ENCODE measurements at regions not wholly inside any gene's neighbourhood (a gene's known extent, or its start where the extent isn't known, plus 50 kb on each side); places are given as distances from the start of the nearest gene placed in this dataset.

DNA sequence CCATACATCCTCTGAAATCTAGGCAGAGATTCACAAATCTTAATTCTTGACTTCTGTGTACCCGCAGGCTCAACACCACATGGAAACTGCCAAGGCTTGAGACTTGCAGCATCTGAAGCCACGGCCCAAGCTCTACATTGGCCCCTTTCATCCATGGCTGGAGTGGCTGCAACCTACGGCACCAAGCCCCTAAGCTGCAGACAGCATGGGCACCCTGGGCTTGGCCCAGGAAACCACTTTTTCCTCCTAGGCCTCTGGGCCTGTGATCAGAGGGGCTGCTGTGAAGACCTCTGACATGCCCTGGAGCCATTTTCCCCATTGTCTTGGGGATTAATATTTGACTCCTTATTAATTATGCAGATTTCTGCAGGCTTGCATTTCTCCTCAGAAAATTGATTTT is 457.9 kb downstream of the GRIA2 start:
- DNase-seq (ENCODE audit: low read depth, low spot score) = no peak

DNA sequence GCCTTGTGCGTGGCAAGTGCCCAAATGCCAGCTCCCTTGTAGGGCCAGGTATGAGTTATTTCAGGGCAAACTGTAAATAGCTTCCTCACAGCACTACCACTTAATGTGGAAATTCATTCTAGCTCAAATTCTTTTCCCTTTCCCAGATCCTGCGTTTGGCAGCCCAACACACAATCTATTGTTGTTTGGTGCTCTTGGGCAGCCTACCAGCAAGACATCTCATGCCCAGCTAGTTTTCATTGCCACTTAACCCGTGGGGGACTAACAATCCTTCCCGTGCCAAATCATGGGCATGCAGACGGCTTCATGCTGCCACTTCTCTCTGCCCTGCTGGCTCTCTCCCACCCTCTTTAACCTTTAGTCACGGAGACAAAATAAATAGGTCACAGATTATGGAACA is 454.2 kb downstream of the GRIA2 start:
- DNase-seq (ENCODE audit: low read depth, low spot score) = no peak

DNA sequence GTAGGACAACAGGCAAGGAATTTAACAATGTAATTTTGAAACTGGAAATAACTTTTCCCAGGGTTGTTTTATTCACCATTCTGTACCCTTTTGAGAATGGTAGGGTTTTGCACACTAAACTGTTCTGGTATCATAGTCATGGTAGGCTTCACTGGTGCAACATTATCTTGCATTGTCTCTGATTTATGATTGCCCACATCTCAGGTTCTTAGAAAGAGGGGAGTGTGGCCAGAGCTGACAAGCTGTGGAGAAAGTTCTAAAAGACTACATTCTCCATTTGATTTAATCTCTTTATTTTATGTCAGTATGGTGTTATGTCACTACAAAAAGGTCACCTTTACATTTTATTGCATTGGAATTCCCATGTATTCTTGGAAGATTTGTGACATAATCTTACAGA is 447.3 kb downstream of the GRIA2 start:
- no peak for DNase-seq (ENCODE audit: low read depth, low spot score)

DNA sequence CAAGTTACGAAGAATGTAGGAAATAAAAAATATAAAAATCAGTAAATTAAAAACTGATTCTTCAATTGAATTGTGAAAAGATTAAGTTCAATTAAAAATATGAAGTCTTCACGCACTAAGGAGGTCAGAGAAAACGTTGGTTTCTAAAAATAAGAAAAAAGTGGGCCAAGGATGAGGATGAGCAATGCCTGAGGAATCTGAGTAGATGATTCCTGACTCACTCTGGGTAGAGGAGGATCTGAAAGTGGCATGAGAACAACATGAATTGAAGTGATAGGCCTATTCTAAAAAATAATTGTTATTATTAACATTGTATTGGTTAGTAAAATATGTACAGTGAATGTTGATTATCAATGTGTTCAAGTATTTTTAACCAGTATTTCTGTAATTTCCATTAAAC is 444.2 kb downstream of the GRIA2 start:
- no peak for DNase-seq (ENCODE audit: low read depth, low spot score)

DNA sequence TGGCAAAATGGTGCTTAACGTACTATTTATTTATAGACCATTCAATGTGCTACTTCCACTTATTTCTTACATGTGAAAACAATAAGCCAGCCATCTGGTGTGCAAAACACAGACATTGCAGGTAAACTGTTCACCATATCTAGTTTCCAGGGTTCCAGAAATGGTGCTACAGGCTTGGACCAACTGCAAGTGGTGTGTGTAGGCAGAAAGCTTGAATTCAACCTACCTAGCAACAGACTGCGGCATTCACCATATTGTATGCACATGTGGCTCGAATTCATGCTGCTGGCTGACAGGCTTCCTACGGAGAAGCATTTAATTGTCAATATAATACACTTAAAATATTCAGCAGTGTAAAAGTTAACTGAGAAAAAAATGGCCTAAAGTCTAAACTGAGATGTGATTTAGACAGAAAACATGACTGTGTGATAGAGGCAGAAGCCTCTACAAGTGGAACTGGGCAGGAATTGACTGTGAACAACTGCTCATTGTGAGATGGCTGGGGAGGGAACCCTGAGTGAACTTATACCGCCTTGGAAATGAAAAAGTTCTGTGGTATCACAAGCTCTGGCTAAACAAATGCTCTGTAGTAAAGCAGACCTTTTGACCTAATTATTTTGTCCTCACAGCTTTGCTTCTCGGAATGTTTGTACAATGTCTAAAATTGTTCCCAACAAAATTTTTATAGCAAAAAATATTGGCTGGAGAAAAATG is 434.7 kb downstream of the GRIA2 start:
- no peak for DNase-seq (ENCODE audit: low read depth, low spot score)

DNA sequence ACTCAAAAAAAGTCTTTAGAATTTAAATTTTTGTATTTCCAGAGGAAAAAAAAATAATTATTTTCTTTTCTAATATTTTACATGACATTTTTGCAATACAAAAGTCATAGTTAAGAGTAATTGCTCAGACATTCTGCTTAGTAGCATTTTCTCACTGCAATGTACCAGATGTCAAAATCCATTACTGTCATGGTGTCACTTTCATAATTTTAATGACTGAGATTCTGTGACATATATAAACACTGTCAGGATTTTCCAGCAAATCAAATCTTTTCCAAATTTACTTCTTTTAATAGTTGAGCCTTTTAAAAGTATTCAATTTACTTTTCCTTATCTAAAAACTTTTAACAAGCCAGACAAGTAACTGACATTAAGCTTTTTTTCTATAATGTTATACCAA is 422.7 kb downstream of the GRIA2 start:
- DNase-seq (ENCODE audit: low read depth, low spot score) = no peak

DNA sequence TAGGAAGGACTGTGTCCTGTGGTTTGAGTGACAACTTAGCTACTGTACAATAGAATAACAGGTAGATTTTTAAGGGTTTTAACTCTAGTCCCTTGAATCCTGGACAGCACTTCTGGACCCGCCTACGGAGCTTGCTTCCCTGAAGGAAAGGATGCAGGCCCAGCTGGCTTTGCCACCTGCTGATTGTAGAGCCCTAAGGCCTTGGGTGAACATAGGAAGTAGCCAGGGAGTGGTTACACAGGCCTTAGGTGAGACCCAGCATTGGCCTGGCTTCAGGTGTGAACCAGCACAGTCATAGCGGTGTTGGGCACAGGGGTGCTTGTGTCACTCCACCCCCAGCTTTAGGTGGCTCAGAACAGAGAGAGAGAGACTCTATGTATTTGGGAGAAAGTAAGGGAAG is 413.5 kb downstream of the GRIA2 start:
- no peak for DNase-seq (ENCODE audit: low read depth, low spot score)

DNA sequence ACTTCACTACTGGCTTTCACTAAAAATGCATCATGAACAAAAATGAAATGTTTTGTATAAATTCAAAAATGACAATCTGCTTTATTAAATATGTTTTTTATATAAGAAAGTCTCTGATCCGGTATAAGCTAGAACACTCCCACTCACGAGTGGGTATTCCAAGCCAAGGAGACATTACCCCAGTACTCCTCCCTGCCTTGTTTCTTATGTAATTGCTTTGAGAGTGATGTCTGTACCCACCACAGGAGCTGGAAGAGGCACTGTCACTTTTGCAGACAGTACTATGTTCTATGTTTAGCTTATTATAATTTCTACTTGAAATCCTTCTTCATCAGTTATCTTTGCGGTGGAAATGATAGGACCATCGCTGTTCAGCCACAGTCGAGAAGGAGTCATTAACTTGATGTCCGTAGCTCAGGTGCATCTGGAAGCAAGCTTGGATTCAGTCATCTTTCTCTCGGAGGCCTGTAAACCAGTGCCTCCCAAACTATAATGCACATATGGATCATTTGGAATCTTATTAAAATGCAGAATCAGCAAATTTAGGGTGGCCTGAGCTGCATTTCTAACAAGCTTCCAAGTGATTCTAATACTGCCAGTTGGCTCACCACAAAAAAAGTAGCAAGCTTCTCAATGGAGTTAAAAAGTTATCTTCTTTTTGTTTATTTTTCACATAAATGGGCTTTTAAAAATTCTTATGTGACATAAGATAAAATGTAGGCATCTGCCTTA is 396.4 kb downstream of the GRIA2 start:
- DNase-seq (ENCODE audit: low read depth, low spot score) = no peak

DNA sequence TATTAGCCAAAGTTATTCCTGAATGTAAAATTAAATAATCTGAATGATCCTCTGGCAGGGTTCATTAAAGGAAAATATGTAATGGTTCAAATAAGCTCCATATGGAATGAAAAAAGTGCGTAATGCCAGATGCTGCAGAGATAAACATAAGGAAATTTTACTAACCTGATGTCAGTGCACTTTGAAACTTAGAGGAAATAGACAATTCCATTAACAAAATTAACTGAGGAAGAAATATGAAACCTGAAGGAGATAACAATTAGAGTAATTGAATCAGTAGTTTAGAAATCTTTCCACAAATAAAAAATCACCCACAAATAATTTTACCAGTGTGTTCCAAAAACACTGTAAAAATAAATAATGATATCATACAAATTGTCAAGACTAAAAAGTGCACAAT is 387.5 kb downstream of the GRIA2 start:
- DNase-seq (ENCODE audit: low read depth, low spot score) = no peak

DNA sequence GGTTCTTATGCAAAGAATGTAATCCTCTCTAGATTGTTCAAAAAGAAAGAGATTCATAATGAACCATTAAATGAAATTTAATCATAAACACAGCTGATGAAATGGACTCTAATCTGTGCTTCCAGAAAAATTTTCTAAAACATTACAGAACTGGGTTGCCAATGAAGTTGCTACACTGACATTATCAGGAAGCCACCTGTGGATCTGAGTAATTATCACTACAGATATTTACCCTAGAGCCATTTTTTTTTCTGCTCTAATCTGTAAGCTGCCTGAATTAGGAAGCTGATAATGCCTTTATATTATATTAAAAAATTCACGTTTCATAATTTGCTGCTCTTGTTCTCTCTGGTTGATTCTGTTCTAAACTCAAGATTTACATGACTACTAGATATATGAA is 380.1 kb downstream of the GRIA2 start:
- no peak for DNase-seq (ENCODE audit: low read depth, low spot score)

DNA sequence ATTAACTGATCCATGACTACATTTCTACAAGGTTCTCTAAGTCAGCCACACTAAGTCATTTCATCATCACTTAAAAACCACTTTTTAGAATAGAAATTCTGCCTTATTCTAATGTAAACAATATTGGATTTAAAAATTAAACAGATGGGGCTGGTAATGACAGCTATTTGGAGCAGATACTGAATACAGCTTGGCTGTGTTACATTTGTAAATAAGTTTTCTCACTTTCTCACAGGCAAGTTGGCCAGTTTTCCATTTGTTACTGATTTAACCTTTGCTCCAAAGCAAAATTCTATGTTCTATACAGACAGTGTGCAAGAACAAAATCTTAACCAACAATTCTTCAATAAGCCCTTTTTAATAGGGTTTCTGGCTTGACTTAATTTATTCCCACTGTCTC is 370.7 kb downstream of the GRIA2 start:
- no peak for DNase-seq (ENCODE audit: low read depth, low spot score)

DNA sequence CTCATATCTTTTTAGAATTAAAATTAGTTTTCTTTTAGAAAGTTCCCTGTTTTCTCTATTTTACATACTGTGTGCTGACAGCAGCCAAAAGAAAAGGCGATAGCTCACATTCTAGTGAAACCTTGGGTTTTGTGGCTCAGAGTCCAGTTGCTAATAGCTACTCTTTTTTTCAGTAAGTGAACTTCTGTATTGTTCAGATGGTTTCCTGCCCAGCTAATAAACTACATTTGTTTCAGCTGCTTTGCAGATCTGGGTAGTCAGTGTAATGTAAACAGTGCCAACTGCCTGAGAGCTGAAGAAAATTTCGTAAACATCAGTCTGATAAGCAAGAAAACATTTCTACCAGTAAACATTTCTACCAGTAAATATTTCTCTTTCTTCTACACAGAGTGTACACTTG is 370.2 kb downstream of the GRIA2 start:
- no peak for DNase-seq (ENCODE audit: low read depth, low spot score)

DNA sequence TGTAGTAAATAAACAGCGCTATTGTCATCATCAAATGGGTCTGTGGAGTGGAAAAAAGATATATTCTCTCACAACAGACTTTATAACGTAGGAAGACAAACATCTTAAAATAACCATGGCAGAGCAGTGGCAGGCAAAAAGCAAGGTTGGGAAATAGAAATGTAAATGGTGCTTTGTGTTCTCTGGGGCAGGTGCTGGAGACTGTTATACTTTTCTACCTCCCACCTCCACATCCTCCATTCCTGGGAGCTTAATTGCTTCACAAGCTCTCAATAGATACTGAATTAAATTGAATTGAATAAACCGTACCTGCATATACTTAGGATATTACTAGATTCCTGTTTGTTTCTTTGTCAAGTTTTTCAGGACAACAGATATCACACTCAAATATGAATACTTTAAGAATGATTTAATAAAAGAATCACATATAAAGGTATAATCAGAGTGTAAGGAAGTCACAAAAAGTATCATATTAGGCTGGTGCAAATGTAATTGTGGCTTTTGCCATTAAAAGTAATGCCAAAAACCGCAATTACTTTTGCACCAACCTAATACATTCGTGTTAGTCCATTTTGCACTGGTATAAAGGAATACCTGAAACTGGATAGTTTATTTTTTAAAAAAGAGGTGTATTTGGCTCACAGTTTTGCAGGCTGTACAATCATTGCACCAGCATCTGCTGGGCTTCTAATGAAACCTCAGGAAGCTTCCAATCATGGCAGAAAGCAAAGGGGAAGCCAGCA is 367.3 kb downstream of the GRIA2 start:
- DNase-seq (ENCODE audit: low read depth, low spot score) = no peak

DNA sequence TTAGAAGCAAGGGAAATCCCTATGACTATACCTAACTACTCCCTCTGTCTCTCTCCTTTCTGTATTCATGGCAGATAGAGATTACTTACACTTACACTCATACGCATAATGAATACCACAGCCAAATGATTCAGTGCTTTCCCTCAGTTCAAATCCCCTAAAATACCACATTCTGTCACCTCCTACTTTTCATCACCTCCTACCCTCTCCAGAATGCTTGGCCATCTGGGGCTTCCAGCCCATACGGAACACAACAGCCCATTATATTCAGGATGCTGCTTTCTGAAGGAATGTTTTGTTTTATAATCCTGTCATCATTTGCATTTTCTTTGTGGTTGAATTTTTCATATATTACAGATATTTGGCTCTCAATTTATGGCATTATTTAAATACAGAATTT is 361.6 kb downstream of the GRIA2 start:
- DNase-seq (ENCODE audit: low read depth, low spot score) = no peak

DNA sequence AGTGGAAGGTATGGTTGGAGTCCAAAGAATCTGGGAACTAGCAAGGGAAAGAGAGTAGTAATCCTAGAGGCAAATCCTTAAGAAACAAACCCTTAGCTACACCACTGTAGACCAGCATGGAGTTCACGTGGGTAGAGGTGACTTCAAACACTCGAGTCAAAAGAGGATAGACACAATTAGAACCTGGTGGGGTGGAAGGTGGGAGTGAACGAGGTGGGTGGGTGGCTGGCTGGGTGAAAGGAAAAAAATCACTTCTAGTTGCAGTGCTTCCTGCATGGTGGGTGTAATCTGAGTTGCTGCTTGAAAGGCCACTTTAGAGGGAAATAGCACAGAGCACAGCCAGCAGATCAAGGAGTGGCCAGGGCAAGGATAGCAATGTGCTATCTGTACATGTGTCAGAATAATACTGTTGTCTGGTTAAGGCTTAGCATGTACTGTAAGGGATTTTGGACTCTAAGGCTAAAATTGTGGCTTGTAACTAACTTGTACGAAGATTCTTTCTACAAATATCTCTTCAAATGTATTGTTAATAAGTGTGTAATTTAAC is 356.2 kb downstream of the GRIA2 start:
- no peak for DNase-seq (ENCODE audit: low read depth, low spot score)

DNA sequence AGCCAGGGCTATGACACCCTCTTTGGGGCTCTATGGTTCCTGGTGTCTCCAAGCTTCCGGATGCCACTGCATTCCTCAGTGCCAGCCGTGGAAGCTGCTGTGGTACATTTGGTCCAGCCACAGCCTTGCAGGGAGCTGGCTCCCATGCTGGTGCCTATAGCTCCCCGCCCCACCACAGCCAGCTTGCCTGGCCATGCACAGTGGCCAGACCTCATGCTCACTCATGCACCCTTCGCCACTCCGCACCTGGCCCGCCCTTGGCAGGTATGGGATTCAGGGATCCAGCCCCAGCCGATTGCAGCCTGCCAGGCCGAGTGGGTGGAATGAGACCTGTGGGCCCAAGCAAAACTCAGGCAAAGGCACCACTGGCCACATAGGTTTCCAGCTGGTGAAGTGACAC is 354.8 kb downstream of the GRIA2 start:
- no peak for DNase-seq (ENCODE audit: low read depth, low spot score)

DNA sequence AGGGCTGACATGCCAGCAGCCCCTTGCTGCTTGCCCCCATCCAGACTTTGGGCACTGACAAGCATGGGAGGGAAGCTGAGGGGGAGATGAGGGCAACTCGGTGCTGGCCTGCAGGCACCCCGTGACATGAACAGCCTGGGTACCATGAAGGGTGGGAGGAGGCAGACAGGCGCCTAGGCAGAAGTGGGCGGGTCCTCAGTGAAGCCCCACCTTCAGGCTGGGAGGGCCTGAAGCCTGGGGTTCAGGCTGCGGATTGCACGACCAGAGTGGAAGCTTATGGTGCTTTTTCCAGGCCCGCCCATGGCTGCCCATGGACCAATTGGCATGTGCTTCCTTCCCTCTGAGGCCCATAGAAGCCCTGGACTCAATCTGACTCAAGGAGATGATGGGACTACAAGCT is 354.1 kb downstream of the GRIA2 start:
- DNase-seq (ENCODE audit: low read depth, low spot score) = no peak

DNA sequence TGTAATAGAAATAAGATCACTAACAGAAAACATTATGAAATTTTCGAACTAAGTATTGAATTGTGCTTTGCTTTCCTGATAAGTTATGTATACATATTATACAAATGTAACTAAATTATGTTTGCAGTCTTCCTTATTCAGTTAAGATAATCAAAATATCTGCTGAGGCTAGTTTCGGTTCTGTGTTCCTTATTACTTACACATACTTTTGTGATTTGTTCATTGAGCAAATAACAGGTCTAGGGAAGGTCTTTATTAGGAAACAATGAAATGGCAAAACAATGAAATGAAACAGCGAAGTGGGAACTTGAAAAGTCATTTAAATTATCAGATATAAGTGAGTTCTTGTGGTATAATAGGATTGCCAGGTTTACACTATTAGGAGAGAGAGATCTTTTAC is 352.4 kb downstream of the GRIA2 start:
- DNase-seq (ENCODE audit: low read depth, low spot score) = no peak

DNA sequence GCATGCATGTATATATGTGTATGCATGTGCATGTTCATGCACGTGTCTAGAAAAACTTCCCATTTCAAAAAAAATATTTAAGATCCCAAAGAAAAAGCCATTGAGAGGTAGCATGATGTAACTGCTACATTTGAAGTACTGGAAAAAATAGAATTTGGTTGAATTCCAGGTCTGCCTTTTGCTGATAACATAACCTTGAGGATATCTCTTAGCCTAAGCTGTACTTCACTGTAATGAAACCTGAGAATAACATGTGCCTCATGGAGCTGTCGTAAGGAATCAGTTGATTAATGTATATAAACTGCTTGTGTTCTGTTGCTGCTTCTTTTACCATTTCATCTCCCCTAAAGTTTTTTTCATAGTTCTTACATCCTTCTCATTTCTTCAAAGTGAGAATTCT is 351.8 kb downstream of the GRIA2 start:
- no peak for DNase-seq (ENCODE audit: low read depth, low spot score)

DNA sequence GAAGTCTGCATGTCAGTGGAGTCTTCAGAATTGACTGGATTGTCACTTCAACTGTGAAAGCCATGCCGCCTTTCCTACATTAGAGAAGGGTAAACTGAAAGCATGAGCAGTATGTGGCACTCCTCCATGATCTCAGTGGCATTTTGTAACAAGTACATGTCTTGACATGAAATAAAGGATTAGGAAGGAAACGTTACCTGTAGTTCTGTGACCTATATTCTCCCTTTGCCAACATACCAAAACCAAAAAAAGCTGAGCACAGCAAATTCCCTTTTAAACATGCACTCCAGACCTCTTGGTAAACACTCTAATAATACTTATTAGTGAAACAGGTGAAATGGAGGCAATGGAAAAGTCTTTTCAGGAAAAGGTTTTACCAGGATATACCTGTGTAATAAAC is 344.2 kb downstream of the GRIA2 start:
- no peak for DNase-seq (ENCODE audit: low read depth, low spot score)

DNA sequence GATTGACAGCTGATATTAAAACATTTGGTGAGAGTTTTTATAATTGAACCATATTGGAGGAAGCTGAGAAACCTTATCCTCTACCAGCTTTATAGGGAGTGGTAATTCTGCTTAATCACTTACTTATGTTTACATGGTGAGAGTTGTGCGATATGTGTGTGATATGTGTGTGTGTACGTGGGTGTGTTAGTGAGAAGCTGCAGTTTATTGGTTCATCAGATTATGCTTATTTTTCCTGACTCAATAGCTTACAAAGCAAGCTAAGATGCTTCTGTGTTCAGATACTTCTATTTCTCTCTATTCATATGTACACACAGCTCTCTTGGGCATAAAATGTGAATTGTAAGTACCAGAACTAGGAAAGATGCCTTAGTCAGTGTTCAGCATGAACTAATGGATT is 343.7 kb downstream of the GRIA2 start:
- no peak for DNase-seq (ENCODE audit: low read depth, low spot score)

DNA sequence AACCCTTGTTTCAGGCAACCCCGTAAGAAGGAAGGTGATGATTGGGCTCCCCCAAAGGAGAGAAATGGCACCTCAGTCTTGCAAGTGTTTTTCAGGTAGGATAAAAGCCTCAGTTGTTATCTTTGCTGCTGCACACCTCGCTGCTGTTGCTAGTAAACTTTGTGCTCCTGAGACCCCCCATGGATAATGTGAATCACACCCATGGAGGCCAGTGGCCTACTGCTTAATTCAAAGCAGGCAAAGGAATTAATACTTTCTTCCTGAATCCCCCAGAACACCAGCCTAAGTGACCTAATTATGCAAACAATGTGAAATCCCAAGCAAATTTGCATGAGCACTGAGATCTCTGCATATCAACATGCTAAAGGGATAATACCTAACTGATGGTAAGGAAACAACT is 337.5 kb downstream of the GRIA2 start:
- no peak for DNase-seq (ENCODE audit: low read depth, low spot score)

DNA sequence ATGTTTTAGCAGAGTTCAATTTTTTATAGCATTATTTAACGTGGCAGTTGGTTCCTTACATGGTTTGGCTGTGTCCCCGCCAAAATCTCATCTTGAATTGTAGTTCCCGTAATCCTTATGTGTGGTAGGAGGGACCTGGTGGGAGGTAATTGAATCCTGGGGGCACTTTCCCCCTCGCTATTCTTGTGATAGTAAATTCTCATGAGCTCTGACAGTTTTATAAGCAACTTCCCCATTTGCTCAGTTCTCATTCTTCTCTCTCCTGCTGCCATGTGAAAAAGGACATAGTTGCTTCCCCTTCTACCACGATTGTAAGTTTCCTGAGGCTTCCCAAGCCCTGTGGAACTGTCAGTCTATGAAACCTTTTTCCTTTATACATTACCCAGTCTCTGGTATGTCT is 329.5 kb downstream of the GRIA2 start:
- no peak for DNase-seq (ENCODE audit: low read depth, low spot score)
